ENCODE measurements at regions not wholly inside any gene's neighbourhood (a gene's known extent, or its start where the extent isn't known, plus 50 kb on each side); places are given as distances from the start of the nearest gene placed in this dataset.

DNA sequence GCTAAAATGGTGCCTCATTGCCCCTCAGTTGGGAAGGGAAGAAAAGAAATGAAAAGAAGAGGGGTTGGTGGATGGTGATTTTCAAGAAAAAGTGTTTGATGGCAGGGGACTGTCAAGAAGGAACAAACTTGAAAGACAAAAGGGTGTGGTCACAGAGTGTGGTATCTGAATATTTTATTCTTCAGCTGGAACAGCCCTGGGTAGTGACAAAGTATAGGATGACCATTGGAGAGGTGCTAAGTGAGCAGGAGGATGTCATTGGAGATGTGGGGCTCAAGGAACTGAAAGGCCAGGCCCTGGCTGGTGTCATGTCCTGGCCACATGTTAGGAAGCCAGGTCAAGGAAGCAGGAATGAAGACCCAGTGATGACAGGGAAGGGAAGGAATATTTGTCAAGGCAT is 71.0 kb upstream of the CD55 start:
- H3K27ac ChIP-seq (replicated peaks; ENCODE audit: low read length) = no peak overlapping the region
- no peak overlapping the region for H4K91ac ChIP-seq (ENCODE audit: low read depth, low read length, poor library complexity)
- H3K9ac ChIP-seq (ENCODE audit: low read depth, low read length, poor library complexity) = no peak overlapping the region
- no peak overlapping the region for H2BK15ac ChIP-seq (ENCODE audit: low read length)
- no peak overlapping the region for H3K4ac ChIP-seq (ENCODE audit: low read length)
- H3K4me3 ChIP-seq (ENCODE audit: low read length in 2 of 2) = no peak overlapping the region
- no peak overlapping the region for H2BK120ac ChIP-seq (ENCODE audit: low read depth, low read length)
- no peak overlapping the region for H2AK5ac ChIP-seq (ENCODE audit: low read depth, low read length)
- H3K4me1 ChIP-seq (ENCODE audit: control insufficient read depth in 2 of 2, insufficient read depth in 1 of 2, low read depth in 1 of 2, low read length in 2 of 2) = no peaks in the 10 kb centered on the region
- no peaks in the 10 kb centered on the region for H3K27me3 ChIP-seq (ENCODE audit: control insufficient read depth in 3 of 3, insufficient read depth in 3 of 3, low read depth in 1 of 3, low read length in 3 of 3)
- H3K4me2 ChIP-seq (ENCODE audit: insufficient read depth, low read length, poor library complexity, severe bottlenecking) = no peak overlapping the region
- H3K36me3 ChIP-seq (replicated peaks in 1 of 2; ENCODE audit: control insufficient read depth in 2 of 2, insufficient read depth in 2 of 2, low read length in 2 of 2) = no peaks in the 10 kb centered on the region
- no peak overlapping the region for H2BK5ac ChIP-seq (ENCODE audit: low read length)
- no peak for DNase-seq (ENCODE audit: low spot score)
- no peaks in the 10 kb centered on the region for H3K79me1 ChIP-seq (ENCODE audit: low read depth, low read length)
- H3K23ac ChIP-seq (ENCODE audit: low read depth, low read length, poor library complexity) = no peak overlapping the region
- H3K14ac ChIP-seq (ENCODE audit: low read length) = no peak overlapping the region
- H2BK12ac ChIP-seq (ENCODE audit: low read length) = no peak overlapping the region
- H3K18ac ChIP-seq (ENCODE audit: low read length) = no peak overlapping the region
- no peak overlapping the region for H2AFZ ChIP-seq (ENCODE audit: low read length)
- H3K9me3 ChIP-seq (replicated peaks in 1 of 2; ENCODE audit: control insufficient read depth in 2 of 2, insufficient read depth in 1 of 2, low read depth in 1 of 2, low read length in 2 of 2) = no peaks in the 10 kb centered on the region
- H4K8ac ChIP-seq (ENCODE audit: low read depth, low read length) = no peak overlapping the region

DNA sequence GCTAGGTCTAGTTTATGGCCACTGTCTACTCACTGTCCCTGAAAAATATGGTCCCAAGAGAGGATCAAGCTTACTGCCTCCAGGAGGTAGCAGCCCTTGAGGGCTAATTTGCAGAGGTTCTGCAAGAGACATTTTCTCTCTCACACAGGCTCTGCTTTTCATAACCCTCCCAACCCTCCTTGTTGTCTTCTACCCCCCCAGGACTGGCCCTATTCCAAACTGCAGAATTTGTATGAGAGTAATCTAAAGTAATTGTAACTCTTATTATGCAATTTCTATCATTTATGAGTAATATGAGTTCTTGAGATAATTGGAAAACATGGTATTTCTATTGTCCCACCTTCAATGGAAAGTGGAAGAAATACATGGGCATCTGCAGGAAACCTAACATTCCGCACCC is 70.4 kb upstream of the CD55 start:
- H3K4me1 ChIP-seq (ENCODE audit: control insufficient read depth in 2 of 2, insufficient read depth in 1 of 2, low read depth in 1 of 2, low read length in 2 of 2) = no peaks in the 10 kb centered on the region
- no peak overlapping the region for H2BK5ac ChIP-seq (ENCODE audit: low read length)
- DNase-seq (ENCODE audit: low spot score) = no peak
- no peak overlapping the region for H3K4ac ChIP-seq (ENCODE audit: low read length)
- no peak overlapping the region for H4K8ac ChIP-seq (ENCODE audit: low read depth, low read length)
- H2AFZ ChIP-seq (ENCODE audit: low read length) = no peak overlapping the region
- H3K9me3 ChIP-seq (replicated peaks in 1 of 2; ENCODE audit: control insufficient read depth in 2 of 2, insufficient read depth in 1 of 2, low read depth in 1 of 2, low read length in 2 of 2) = no peaks in the 10 kb centered on the region
- no peak overlapping the region for H3K14ac ChIP-seq (ENCODE audit: low read length)
- H3K18ac ChIP-seq (ENCODE audit: low read length) = no peak overlapping the region
- no peak overlapping the region for H3K4me3 ChIP-seq (ENCODE audit: low read length in 2 of 2)
- WGBS, 2 donors (ENCODE audit: extremely low coverage in 2 of 2, insufficient read length in 2 of 2, insufficient replicate concordance in 1 of 2) = no CpG with 5 or more reads among the region's 1 CpG
- no peak overlapping the region for H3K27ac ChIP-seq (replicated peaks; ENCODE audit: low read length)
- no peak overlapping the region for H2AK5ac ChIP-seq (ENCODE audit: low read depth, low read length)
- no peak overlapping the region for H2BK15ac ChIP-seq (ENCODE audit: low read length)
- H4K91ac ChIP-seq (ENCODE audit: low read depth, low read length, poor library complexity) = no peak overlapping the region
- H3K9ac ChIP-seq (ENCODE audit: low read depth, low read length, poor library complexity) = no peak overlapping the region
- H3K23ac ChIP-seq (ENCODE audit: low read depth, low read length, poor library complexity) = no peak overlapping the region
- H3K4me2 ChIP-seq (ENCODE audit: insufficient read depth, low read length, poor library complexity, severe bottlenecking) = no peak overlapping the region
- H3K79me1 ChIP-seq (ENCODE audit: low read depth, low read length) = no peaks in the 10 kb centered on the region
- H2BK120ac ChIP-seq (ENCODE audit: low read depth, low read length) = no peak overlapping the region
- no peaks in the 10 kb centered on the region for H3K27me3 ChIP-seq (ENCODE audit: control insufficient read depth in 3 of 3, insufficient read depth in 3 of 3, low read depth in 1 of 3, low read length in 3 of 3)
- H3K36me3 ChIP-seq (replicated peaks in 1 of 2; ENCODE audit: control insufficient read depth in 2 of 2, insufficient read depth in 2 of 2, low read length in 2 of 2) = no peaks in the 10 kb centered on the region
- H2BK12ac ChIP-seq (ENCODE audit: low read length) = no peak overlapping the region

DNA sequence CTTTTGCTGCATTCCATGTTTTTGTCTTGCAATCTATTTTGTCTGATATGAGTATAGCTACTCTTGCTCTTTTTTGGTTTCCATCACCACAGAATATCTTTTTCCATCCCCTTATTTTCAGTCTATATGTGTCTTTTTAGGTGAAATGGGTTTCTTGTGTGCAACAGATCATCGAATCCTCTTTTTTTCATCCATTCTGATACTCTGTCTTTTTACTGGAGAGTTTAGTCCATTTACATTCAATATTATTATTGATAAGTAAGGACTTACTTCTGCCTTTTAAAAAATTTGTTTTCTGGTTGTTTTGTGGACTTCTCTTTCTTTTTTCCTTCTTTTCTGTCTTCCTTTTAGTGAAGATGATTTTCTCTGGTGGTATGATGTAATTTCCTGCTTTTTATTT is 64.6 kb upstream of the CD55 start:
- Histone ChIP-seq H2BK12ac (ENCODE audit: low read length) (no peak overlapping the region), H3K4me2 (ENCODE audit: insufficient read depth, low read length, poor library complexity, severe bottlenecking) (no peak overlapping the region), H3K9me3 (replicated peaks in 1 of 2; ENCODE audit: control insufficient read depth in 2 of 2, insufficient read depth in 1 of 2, low read depth in 1 of 2, low read length in 2 of 2) (no peaks in the 10 kb centered on the region), H3K27ac (replicated peaks; ENCODE audit: low read length) (no peak overlapping the region), H3K4me1 (ENCODE audit: control insufficient read depth in 2 of 2, insufficient read depth in 1 of 2, low read depth in 1 of 2, low read length in 2 of 2) (no peaks in the 10 kb centered on the region), H3K36me3 (replicated peaks in 1 of 2; ENCODE audit: control insufficient read depth in 2 of 2, insufficient read depth in 2 of 2, low read length in 2 of 2) (no peaks in the 10 kb centered on the region), H2AK5ac (ENCODE audit: low read depth, low read length) (no peak overlapping the region), H3K18ac (ENCODE audit: low read length) (no peak overlapping the region), H3K23ac (ENCODE audit: low read depth, low read length, poor library complexity) (no peak overlapping the region), H4K8ac (ENCODE audit: low read depth, low read length) (no peak overlapping the region), H4K91ac (ENCODE audit: low read depth, low read length, poor library complexity) (no peak overlapping the region), H2BK15ac (ENCODE audit: low read length) (no peak overlapping the region), H2BK120ac (ENCODE audit: low read depth, low read length) (no peak overlapping the region), H3K4me3 (ENCODE audit: low read length in 2 of 2) (no peak overlapping the region), H3K79me1 (ENCODE audit: low read depth, low read length) (no peaks in the 10 kb centered on the region), H2BK5ac (ENCODE audit: low read length) (no peak overlapping the region), H3K4ac (ENCODE audit: low read length) (no peak overlapping the region), H3K27me3 (ENCODE audit: control insufficient read depth in 3 of 3, insufficient read depth in 3 of 3, low read depth in 1 of 3, low read length in 3 of 3) (no peaks in the 10 kb centered on the region), H3K9ac (ENCODE audit: low read depth, low read length, poor library complexity) (no peak overlapping the region), H3K14ac (ENCODE audit: low read length) (no peak overlapping the region), H2AFZ (ENCODE audit: low read length) (no peak overlapping the region)
- no peak for DNase-seq (ENCODE audit: low spot score)
- no CpG with 5 or more reads among the region's 1 CpG for WGBS, 2 donors (ENCODE audit: extremely low coverage in 2 of 2, insufficient read length in 2 of 2, insufficient replicate concordance in 1 of 2)

DNA sequence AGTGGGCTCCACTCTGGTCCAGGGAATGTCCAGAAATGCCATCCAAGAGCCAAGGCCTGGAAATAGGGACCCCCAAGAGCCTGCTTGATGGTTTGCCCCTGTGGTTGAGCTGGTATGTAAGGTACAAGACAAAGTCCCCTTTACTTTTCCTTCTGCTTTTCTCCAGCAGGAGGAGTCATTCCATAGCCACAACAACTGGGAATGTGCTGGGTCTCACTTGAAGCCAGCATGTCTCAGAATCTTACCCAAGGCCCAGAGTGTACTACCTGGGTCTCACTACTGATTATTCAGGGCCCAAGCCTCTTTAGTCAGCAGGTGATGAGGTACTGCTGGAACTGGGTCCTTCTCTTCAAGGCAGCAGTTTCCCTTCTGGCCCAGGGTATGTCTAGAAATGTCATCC is 62.1 kb upstream of the CD55 start:
- H3K18ac ChIP-seq (ENCODE audit: low read length) = no peak overlapping the region
- no peak overlapping the region for H2AFZ ChIP-seq (ENCODE audit: low read length)
- no peak overlapping the region for H2AK5ac ChIP-seq (ENCODE audit: low read depth, low read length)
- H2BK120ac ChIP-seq (ENCODE audit: low read depth, low read length) = no peak overlapping the region
- no peak overlapping the region for H3K9ac ChIP-seq (ENCODE audit: low read depth, low read length, poor library complexity)
- no peaks in the 10 kb centered on the region for H3K27me3 ChIP-seq (ENCODE audit: control insufficient read depth in 3 of 3, insufficient read depth in 3 of 3, low read depth in 1 of 3, low read length in 3 of 3)
- H3K14ac ChIP-seq (ENCODE audit: low read length) = no peak overlapping the region
- H2BK5ac ChIP-seq (ENCODE audit: low read length) = no peak overlapping the region
- H2BK15ac ChIP-seq (ENCODE audit: low read length) = no peak overlapping the region
- no peak overlapping the region for H4K91ac ChIP-seq (ENCODE audit: low read depth, low read length, poor library complexity)
- H3K79me1 ChIP-seq (ENCODE audit: low read depth, low read length) = no peaks in the 10 kb centered on the region
- no peaks in the 10 kb centered on the region for H3K9me3 ChIP-seq (replicated peaks in 1 of 2; ENCODE audit: control insufficient read depth in 2 of 2, insufficient read depth in 1 of 2, low read depth in 1 of 2, low read length in 2 of 2)
- H3K36me3 ChIP-seq (replicated peaks in 1 of 2; ENCODE audit: control insufficient read depth in 2 of 2, insufficient read depth in 2 of 2, low read length in 2 of 2) = no peaks in the 10 kb centered on the region
- DNase-seq (ENCODE audit: low spot score) = no peak
- no peak overlapping the region for H4K8ac ChIP-seq (ENCODE audit: low read depth, low read length)
- H3K4me3 ChIP-seq (ENCODE audit: low read length in 2 of 2) = no peak overlapping the region
- no peak overlapping the region for H2BK12ac ChIP-seq (ENCODE audit: low read length)
- no peak overlapping the region for H3K4ac ChIP-seq (ENCODE audit: low read length)
- H3K27ac ChIP-seq (replicated peaks; ENCODE audit: low read length) = no peak overlapping the region
- no peaks in the 10 kb centered on the region for H3K4me1 ChIP-seq (ENCODE audit: control insufficient read depth in 2 of 2, insufficient read depth in 1 of 2, low read depth in 1 of 2, low read length in 2 of 2)
- no peak overlapping the region for H3K23ac ChIP-seq (ENCODE audit: low read depth, low read length, poor library complexity)
- H3K4me2 ChIP-seq (ENCODE audit: insufficient read depth, low read length, poor library complexity, severe bottlenecking) = no peak overlapping the region
